ENCODE measurements at regions not wholly inside any gene's neighbourhood (a gene's known extent, or its start where the extent isn't known, plus 50 kb on each side); places are given as distances from the start of the nearest gene placed in this dataset.

GRCh38 chr17:36813357-36813756 is 123.9 kb upstream of the LHX1 start:
- no peak for ATAC-seq
- TF ChIP-seq, protein P1, sequence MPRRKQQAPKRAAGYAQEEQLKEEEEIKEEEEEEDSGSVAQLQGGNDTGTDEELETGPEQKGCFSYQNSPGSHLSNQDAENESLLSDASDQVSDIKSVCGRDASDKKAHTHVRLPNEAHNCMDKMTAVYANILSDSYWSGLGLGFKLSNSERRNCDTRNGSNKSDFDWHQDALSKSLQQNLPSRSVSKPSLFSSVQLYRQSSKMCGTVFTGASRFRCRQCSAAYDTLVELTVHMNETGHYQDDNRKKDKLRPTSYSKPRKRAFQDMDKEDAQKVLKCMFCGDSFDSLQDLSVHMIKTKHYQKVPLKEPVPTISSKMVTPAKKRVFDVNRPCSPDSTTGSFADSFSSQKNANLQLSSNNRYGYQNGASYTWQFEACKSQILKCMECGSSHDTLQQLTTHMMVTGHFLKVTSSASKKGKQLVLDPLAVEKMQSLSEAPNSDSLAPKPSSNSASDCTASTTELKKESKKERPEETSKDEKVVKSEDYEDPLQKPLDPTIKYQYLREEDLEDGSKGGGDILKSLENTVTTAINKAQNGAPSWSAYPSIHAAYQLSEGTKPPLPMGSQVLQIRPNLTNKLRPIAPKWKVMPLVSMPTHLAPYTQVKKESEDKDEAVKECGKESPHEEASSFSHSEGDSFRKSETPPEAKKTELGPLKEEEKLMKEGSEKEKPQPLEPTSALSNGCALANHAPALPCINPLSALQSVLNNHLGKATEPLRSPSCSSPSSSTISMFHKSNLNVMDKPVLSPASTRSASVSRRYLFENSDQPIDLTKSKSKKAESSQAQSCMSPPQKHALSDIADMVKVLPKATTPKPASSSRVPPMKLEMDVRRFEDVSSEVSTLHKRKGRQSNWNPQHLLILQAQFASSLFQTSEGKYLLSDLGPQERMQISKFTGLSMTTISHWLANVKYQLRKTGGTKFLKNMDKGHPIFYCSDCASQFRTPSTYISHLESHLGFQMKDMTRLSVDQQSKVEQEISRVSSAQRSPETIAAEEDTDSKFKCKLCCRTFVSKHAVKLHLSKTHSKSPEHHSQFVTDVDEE (CRISPR knock-in tag; IDR thresholded peaks at IDR 0.05) = no peak
- TF ChIP-seq ISL1 (CRISPR knock-in tag; IDR thresholded peaks at IDR 0.05) = no peak
- TF ChIP-seq ZFP3 (CRISPR knock-in tag; IDR thresholded peaks at IDR 0.05) = no peak
- no peak for TF ChIP-seq GLIS3 (CRISPR knock-in tag; IDR thresholded peaks at IDR 0.05)
- TF ChIP-seq SNAI2 (CRISPR knock-in tag; IDR thresholded peaks at IDR 0.05) = no peak
- TF ChIP-seq TCF4 (CRISPR knock-in tag; IDR thresholded peaks at IDR 0.05; ENCODE audit: borderline replicate concordance) = no peak
- TF ChIP-seq CREB5 (CRISPR knock-in tag; IDR thresholded peaks at IDR 0.05; ENCODE audit: low read depth) = no peak
- TF ChIP-seq ZC3H10 (CRISPR knock-in tag; IDR thresholded peaks at IDR 0.05) = no peak
- TF ChIP-seq CSDC2 (CRISPR knock-in tag; IDR thresholded peaks at IDR 0.05) = no peak
- TF ChIP-seq, protein P2, sequence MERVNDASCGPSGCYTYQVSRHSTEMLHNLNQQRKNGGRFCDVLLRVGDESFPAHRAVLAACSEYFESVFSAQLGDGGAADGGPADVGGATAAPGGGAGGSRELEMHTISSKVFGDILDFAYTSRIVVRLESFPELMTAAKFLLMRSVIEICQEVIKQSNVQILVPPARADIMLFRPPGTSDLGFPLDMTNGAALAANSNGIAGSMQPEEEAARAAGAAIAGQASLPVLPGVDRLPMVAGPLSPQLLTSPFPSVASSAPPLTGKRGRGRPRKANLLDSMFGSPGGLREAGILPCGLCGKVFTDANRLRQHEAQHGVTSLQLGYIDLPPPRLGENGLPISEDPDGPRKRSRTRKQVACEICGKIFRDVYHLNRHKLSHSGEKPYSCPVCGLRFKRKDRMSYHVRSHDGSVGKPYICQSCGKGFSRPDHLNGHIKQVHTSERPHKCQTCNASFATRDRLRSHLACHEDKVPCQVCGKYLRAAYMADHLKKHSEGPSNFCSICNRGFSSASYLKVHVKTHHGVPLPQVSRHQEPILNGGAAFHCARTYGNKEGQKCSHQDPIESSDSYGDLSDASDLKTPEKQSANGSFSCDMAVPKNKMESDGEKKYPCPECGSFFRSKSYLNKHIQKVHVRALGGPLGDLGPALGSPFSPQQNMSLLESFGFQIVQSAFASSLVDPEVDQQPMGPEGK (CRISPR knock-in tag; IDR thresholded peaks at IDR 0.05; ENCODE audit: borderline replicate concordance) = no peak
- TF ChIP-seq OSR1 (CRISPR knock-in tag; IDR thresholded peaks at IDR 0.05) = no peak
- TF ChIP-seq CSRNP3 (CRISPR knock-in tag; IDR thresholded peaks at IDR 0.05) = no peak
- TF ChIP-seq ESRRG (CRISPR knock-in tag; IDR thresholded peaks at IDR 0.05) = no peak

GRCh38 chr17:36813957-36814563 is 123.2 kb upstream of the LHX1 start:
- TF ChIP-seq RARB (CRISPR knock-in tag; IDR thresholded peaks at IDR 0.05) (no peak), ESRRG (CRISPR knock-in tag; IDR thresholded peaks at IDR 0.05) (no peak), CREB5 (CRISPR knock-in tag; IDR thresholded peaks at IDR 0.05; ENCODE audit: low read depth) (no peak), ZNF8 (CRISPR knock-in tag; IDR thresholded peaks at IDR 0.05) (no peak), SNAI2 (CRISPR knock-in tag; IDR thresholded peaks at IDR 0.05) (no peak), OSR1 (CRISPR knock-in tag; IDR thresholded peaks at IDR 0.05) (no peak)
- TF ChIP-seq, protein P3, sequence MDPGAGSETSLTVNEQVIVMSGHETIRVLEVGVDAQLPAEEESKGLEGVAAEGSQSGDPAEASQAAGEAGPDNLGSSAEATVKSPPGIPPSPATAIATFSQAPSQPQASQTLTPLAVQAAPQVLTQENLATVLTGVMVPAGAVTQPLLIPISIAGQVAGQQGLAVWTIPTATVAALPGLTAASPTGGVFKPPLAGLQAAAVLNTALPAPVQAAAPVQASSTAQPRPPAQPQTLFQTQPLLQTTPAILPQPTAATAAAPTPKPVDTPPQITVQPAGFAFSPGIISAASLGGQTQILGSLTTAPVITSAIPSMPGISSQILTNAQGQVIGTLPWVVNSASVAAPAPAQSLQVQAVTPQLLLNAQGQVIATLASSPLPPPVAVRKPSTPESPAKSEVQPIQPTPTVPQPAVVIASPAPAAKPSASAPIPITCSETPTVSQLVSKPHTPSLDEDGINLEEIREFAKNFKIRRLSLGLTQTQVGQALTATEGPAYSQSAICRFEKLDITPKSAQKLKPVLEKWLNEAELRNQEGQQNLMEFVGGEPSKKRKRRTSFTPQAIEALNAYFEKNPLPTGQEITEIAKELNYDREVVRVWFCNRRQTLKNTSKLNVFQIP (CRISPR knock-in tag; IDR thresholded peaks at IDR 0.05; ENCODE audit: borderline replicate concordance, low read depth) = no peak
- ATAC-seq = no peak

- ATAC-seq = no peak
- TF ChIP-seq GLIS3 (CRISPR knock-in tag; IDR thresholded peaks at IDR 0.05) = no peak
Observed at GRCh38 chr17:36814958-36815357, 122.3 kb upstream of the LHX1 start.
